OCI-LY1 (cell line): ENCODE measurements at regions not wholly inside any gene's neighbourhood (a gene's known extent, or its start where the extent isn't known, plus 50 kb on each side); places are given as distances from the start of the nearest gene placed in this dataset.

ENCODE experiments used
- H2AFZ ChIP-seq: fragments of 200-600 bp; sonication (generic), shearing (Covaris generic); 2 replicates; pipeline ENCODE4 v1.6.0; 2014; ENCODE audit warnings: antibody characterized with exemption, mild to moderate bottlenecking, low read length
- H3F3A ChIP-seq: fragments of 200-600 bp; sonication (generic), shearing (Covaris generic); 2 replicates; pipeline ENCODE4 v1.6.0; 2014; ENCODE audit warnings: mild to moderate bottlenecking, antibody characterized with exemption, low read length, moderate library complexity; ENCODE audit not compliant: insufficient read depth
- H3K27ac ChIP-seq: fragments of 200-600 bp; sonication (generic); 2 replicates; pipeline ENCODE4 v1.5.1; 2014; ENCODE audit warnings: low read length, mixed run types, mild to moderate bottlenecking, low read depth; ENCODE audit not compliant: poor library complexity, severe bottlenecking
- H3K27me3 ChIP-seq: fragments of 200-600 bp; sonication (generic); 2 replicates; pipeline ENCODE4 v1.6.0; 2014; ENCODE audit warnings: antibody characterized with exemption, mild to moderate bottlenecking, low read length, moderate library complexity; ENCODE audit not compliant: insufficient read depth
- H3K36me3 ChIP-seq: fragments of 200-600 bp; sonication (generic); 2 replicates; pipeline ENCODE4 v1.6.1; 2014; ENCODE audit warnings: mild to moderate bottlenecking, antibody characterized with exemption, low read length, moderate library complexity, mixed read lengths; ENCODE audit not compliant: insufficient read depth
- H3K4me1 ChIP-seq: fragments of 200-600 bp; sonication (generic); 2 replicates; pipeline ENCODE4 v1.5.1; 2014; ENCODE audit warnings: mild to moderate bottlenecking, low read length, moderate library complexity; ENCODE audit not compliant: insufficient read depth, severe bottlenecking
- H3K4me2 ChIP-seq: fragments of 200-600 bp; sonication (generic), shearing (Covaris generic); 2 replicates; pipeline ENCODE4 v1.6.1; 2014; ENCODE audit warnings: low read length
- H3K4me3 ChIP-seq: fragments of 200-600 bp; sonication (generic); 2 replicates; pipeline ENCODE4 v1.5.1; 2014; ENCODE audit warnings: low read length, low read depth, mild to moderate bottlenecking, mixed read lengths; ENCODE audit not compliant: poor library complexity, severe bottlenecking
- H3K79me2 ChIP-seq: fragments of 200-600 bp; shearing (Covaris generic); 2 replicates; pipeline ENCODE4 v1.6.1; 2016; ENCODE audit warnings: mixed run types, low read length, mixed read lengths; ENCODE audit not compliant: insufficient read depth
- H3K9ac ChIP-seq: fragments of 200-600 bp; sonication (generic), shearing (Covaris generic); 2 replicates; pipeline ENCODE4 v1.6.1; 2014; ENCODE audit warnings: mild to moderate bottlenecking, low read length, mixed read lengths
- H3K9me2 ChIP-seq: fragments of 200-600 bp; sonication (generic), shearing (Covaris generic); 2 replicates; pipeline ENCODE4 v1.6.1; 2014; ENCODE audit warnings: low read depth, mild to moderate bottlenecking, low read length, mixed read lengths
- H3K9me3 ChIP-seq: fragments of 200-600 bp; shearing (Covaris generic); 2 replicates; pipeline ENCODE4 v1.6.1; 2014; ENCODE audit warnings: low read length, mixed read lengths
- H4K20me1 ChIP-seq: fragments of 200-600 bp; sonication (generic), shearing (Covaris generic); 2 replicates; pipeline ENCODE4 v1.6.0; 2016; ENCODE audit warnings: mild to moderate bottlenecking, low read length; ENCODE audit not compliant: insufficient read depth
- EZH2 ChIP-seq: fragments of 200-600 bp; sonication (generic), shearing (Covaris generic); IDR thresholded peaks from 2 replicates; pipeline ENCODE4 v1.8.0; 2017; ENCODE audit warnings: borderline replicate concordance, mixed run types, mild to moderate bottlenecking, antibody characterized with exemption, low read length, moderate library complexity, mixed read lengths
- TF ChIP-seq, protein P1 (sequence below): fragments of 200-600 bp; sonication (generic), shearing (Covaris generic); IDR thresholded peaks from 2 replicates; pipeline ENCODE4 v1.5.1; 2017; ENCODE audit warnings: mild to moderate bottlenecking, antibody characterized with exemption, low read length, moderate library complexity, mixed read lengths

DNA sequence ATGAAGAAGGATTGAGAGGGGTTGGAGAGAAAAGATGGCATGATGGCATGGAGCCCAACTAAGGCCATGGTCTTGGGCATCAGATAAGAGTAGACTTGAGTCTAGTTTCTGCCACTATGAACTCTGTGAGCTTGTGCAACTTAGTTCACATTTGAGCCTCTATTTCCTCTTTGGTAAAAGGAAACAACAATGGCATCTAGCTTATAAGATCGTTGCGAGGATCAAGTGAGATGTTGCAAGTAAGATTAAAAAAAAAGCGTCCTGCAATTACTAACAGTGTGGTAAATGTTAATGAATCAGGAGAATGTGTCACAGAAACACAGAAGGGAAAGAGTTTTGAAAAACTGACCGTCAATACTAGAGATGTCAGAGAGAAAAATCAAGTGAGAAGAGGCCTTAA lies 202.9 kb upstream of the FGGY start:
- no peaks in the 10 kb centered on the region for H3K9me3 ChIP-seq
- no peaks in the 10 kb centered on the region for H4K20me1 ChIP-seq
- no peak overlapping the region for H3K27ac ChIP-seq
- no peak overlapping the region for H3K4me2 ChIP-seq
- H3F3A ChIP-seq = no peaks in the 10 kb centered on the region
- no peaks in the 10 kb centered on the region for H3K79me2 ChIP-seq
- H3K4me1 ChIP-seq = no peaks in the 10 kb centered on the region
- no peaks in the 10 kb centered on the region for H3K27me3 ChIP-seq
- H2AFZ ChIP-seq = no peak overlapping the region
- TF ChIP-seq EZH2 = no peak
- TF ChIP-seq, protein P1, sequence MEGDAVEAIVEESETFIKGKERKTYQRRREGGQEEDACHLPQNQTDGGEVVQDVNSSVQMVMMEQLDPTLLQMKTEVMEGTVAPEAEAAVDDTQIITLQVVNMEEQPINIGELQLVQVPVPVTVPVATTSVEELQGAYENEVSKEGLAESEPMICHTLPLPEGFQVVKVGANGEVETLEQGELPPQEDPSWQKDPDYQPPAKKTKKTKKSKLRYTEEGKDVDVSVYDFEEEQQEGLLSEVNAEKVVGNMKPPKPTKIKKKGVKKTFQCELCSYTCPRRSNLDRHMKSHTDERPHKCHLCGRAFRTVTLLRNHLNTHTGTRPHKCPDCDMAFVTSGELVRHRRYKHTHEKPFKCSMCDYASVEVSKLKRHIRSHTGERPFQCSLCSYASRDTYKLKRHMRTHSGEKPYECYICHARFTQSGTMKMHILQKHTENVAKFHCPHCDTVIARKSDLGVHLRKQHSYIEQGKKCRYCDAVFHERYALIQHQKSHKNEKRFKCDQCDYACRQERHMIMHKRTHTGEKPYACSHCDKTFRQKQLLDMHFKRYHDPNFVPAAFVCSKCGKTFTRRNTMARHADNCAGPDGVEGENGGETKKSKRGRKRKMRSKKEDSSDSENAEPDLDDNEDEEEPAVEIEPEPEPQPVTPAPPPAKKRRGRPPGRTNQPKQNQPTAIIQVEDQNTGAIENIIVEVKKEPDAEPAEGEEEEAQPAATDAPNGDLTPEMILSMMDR = no peak
- no peak overlapping the region for H3K4me3 ChIP-seq
- no peaks in the 10 kb centered on the region for H3K9me2 ChIP-seq
- H3K36me3 ChIP-seq = no peaks in the 10 kb centered on the region
- H3K9ac ChIP-seq = no peak overlapping the region

DNA sequence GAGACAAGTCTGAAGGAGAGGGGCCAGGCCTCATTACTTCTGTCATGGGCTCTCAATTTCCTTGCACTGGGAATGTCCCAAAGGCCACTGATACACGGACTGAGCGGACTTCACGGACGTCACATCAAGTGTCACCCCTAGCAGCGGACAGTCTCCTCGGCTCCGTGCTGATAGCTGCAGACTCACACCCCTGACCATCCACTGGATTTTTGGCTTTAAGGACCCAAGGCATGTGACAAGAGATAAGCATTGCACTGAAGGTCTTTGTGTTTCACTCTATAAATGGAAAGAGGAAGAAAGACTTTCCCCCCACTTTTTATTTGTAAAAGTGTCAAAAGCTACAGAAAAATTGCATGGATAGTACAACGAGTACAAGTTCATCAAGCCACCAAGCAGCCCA lies 200.4 kb upstream of the FGGY start:
- no peaks in the 10 kb centered on the region for H3K9me2 ChIP-seq
- no peaks in the 10 kb centered on the region for H3K36me3 ChIP-seq
- no peak overlapping the region for H2AFZ ChIP-seq
- no peaks in the 10 kb centered on the region for H3K9me3 ChIP-seq
- no peaks in the 10 kb centered on the region for H3K4me1 ChIP-seq
- H3F3A ChIP-seq = no peaks in the 10 kb centered on the region
- TF ChIP-seq, protein P1 = no peak
- no peak for TF ChIP-seq EZH2
- no peaks in the 10 kb centered on the region for H3K79me2 ChIP-seq
- no peaks in the 10 kb centered on the region for H3K27me3 ChIP-seq
- no peak overlapping the region for H3K4me3 ChIP-seq
- H4K20me1 ChIP-seq = no peaks in the 10 kb centered on the region
- H3K27ac ChIP-seq = no peak overlapping the region
- H3K9ac ChIP-seq = no peak overlapping the region
- no peak overlapping the region for H3K4me2 ChIP-seq

DNA sequence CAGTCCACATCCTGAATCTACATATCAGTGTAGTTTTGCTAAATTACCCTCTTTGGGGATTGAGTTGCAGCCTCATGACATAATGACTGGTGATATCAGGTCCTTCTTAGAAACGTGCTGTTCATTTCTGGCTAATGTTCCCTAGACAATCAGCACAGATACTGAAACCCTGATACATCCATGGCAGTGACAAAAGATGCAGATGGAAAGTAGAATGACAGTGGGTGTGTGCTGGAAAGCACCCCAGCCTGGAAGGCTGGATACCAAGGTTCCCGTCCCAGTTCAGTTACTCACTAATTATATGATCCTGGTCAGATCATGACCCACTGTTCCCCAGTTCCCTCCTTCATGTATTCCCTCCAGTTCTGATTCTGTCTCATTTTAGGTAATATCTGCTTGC lies 198.2 kb upstream of the FGGY start:
- Histone ChIP-seq H3K4me1 (no peaks in the 10 kb centered on the region), H2AFZ (no peak overlapping the region), H3K9me2 (no peaks in the 10 kb centered on the region), H3K27ac (no peak overlapping the region), H3K36me3 (no peaks in the 10 kb centered on the region), H4K20me1 (no peaks in the 10 kb centered on the region), H3K4me2 (no peak overlapping the region), H3K4me3 (no peak overlapping the region), H3K9me3 (no peaks in the 10 kb centered on the region), H3K27me3 (no peaks in the 10 kb centered on the region), H3K79me2 (no peaks in the 10 kb centered on the region), H3F3A (no peaks in the 10 kb centered on the region), H3K9ac (no peak overlapping the region)
- TF ChIP-seq EZH2 = no peak
- TF ChIP-seq, protein P1 = no peak
